Fibroblast of mammary gland (primary cell): ENCODE measurements at regions not wholly inside any gene's neighbourhood (a gene's known extent, or its start where the extent isn't known, plus 50 kb on each side); places are given as distances from the start of the nearest gene placed in this dataset.

Experiments used
- DNase-seq: peaks from one replicate; pipeline ENCODE4 v3.0.0-alpha.2; 2010; ENCODE audit warnings: low read depth
- H3K4me3 ChIP-seq: 2 replicates; pipeline ENCODE4 v1.5.1; 2011; ENCODE audit warnings: low read depth, mild to moderate bottlenecking, low read length, moderate library complexity; ENCODE audit not compliant: control insufficient read depth
- CTCF ChIP-seq: conservative IDR thresholded peaks from 2 replicates; pipeline ENCODE4 v1.5.1; 2011; ENCODE audit warnings: low read depth, low read length, inconsistent platforms; ENCODE audit not compliant: control insufficient read depth, insufficient read depth

GRCh38 chr17:62187681-62188080 lies 122.6 kb upstream of the MED13 start:
- no peak for TF ChIP-seq CTCF
- H3K4me3 ChIP-seq: no peak overlapping the region
- peak; percentile 28 for DNase-seq

- no peak overlapping the region for H3K4me3 ChIP-seq
- TF ChIP-seq CTCF: no peak
- DNase-seq: no peak
Observed at GRCh38 chr17:62186841-62187240, 121.8 kb upstream of the MED13 start.

GRCh38 chr17:62180772-62181171 lies 115.7 kb upstream of the MED13 start:
- no peak overlapping the region for H3K4me3 ChIP-seq
- no peak for TF ChIP-seq CTCF
- DNase-seq: no peak

- DNase-seq: peak; percentile 72
- TF ChIP-seq CTCF: no peak
Observed at GRCh38 chr17:62179525-62180161, 114.6 kb upstream of the MED13 start.

GRCh38 chr17:62178579-62178978 lies 113.5 kb upstream of the MED13 start:
- no peak for TF ChIP-seq CTCF
- DNase-seq: peak; percentile 37
- no peak overlapping the region for H3K4me3 ChIP-seq

More at GRCh38 chr17:62179525-62180161, 114.6 kb upstream of the MED13 start:
- no peak overlapping the region for H3K4me3 ChIP-seq

GRCh38 chr17:62172492-62173291 lies 107.6 kb upstream of the MED13 start:
- TF ChIP-seq CTCF: no peak
- H3K4me3 ChIP-seq: no peak overlapping the region
- peak; percentile 64 for DNase-seq

- no peak overlapping the region for H3K4me3 ChIP-seq
- DNase-seq: no peak
- TF ChIP-seq CTCF: no peak
Observed at GRCh38 chr17:62167076-62167475, 102.0 kb upstream of the MED13 start.
